ENCODE measurements at regions not wholly inside any gene's neighbourhood (a gene's known extent, or its start where the extent isn't known, plus 50 kb on each side); places are given as distances from the start of the nearest gene placed in this dataset.

DNA sequence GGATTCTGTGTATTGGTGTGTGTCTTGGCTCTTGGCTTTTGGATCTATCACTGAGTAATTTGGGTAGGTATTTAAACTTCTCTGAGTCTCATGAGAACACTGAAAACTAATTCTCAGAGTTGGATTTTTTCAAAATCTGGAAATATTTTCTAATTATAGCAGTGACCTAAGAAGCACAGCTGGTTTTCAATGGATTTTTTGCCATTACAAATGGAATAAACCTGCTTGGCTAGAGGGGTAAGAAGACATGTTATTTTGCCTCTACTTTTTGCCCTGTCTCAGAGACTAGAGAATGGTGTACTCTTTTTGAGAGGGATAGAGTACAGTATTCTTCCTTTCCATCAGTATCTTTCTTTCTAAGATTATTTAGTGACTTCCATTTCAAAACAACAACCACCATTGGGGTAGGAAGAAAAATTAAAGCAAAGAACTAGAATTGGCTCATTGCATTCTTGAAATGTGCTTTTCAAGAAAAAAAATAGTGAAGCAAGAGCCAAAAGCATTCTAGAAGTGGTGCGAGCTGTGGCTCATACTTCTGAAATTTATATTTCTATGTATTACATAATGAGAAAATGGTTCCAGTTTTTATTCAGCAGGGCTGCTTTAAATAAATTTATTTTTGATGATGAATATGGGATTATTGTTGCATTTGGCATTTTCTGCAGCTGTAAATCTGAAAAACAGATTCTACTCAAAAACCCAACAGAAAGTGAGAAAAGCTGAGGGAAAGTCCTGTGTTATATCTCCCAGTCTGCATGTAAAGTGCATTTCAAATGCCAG is 850.2 kb upstream of the SLIT2 start:
- Histone ChIP-seq H2AFZ (ENCODE audit: low read length, unreplicated experiment) (no peak overlapping the region), H3K4me3 (ENCODE audit: low read depth, low read length) (no peak overlapping the region), H3K27ac (ENCODE audit: low read depth, low read length) (no peak overlapping the region), H3K4me1 (ENCODE audit: control insufficient read depth, insufficient read depth, low read length, unreplicated experiment) (peaks cover 4% of the 10 kb centered on the region), H3K27me3 (ENCODE audit: insufficient read depth, low read length) (no peaks in the 10 kb centered on the region), H3K79me2 (ENCODE audit: control insufficient read depth, insufficient read depth, low read length, unreplicated experiment) (no peaks in the 10 kb centered on the region), H3K36me3 (ENCODE audit: insufficient read depth, low read length) (no peaks in the 10 kb centered on the region)

DNA sequence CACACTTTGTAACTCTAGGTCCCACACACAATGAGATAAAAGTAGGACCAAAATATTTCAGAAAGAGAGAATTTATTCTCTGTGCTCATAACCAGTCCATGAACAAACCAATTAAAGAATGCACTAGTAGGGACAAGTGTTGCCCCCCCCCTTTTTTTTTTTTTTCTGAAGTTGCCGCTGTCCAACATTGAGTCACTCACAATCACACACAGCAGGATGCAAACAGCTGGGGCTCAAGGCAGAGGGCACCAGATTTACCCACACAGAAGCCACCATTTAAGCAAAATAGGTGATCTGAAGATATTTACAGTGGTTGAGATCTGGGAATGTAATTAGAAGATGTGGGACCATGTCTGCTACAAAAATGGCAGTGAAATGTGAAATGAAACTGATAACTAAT is 850.9 kb upstream of the SLIT2 start:
- peaks cover 4% of the 10 kb centered on the region for H3K4me1 ChIP-seq (ENCODE audit: control insufficient read depth, insufficient read depth, low read length, unreplicated experiment)

DNA sequence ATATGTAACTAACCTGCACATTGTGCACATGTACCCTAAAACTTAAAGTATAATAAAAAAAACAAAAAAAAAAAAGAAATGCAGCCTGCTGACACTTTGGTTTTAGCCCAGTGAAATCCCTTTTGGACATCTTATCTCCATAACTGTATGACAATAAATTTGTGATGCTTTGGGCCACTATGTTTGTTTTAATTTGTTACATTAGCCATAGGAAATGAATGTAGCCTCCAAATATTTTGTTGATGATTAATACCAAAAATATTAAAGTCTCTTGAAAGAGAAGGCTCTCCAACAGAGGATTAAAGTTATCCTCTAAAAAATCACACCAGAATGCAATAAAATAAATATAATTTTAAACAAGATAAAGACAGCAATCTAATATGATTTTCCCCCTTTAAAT is 852.7 kb upstream of the SLIT2 start:
- Histone ChIP-seq H2AFZ (ENCODE audit: low read length, unreplicated experiment) (no peak overlapping the region), H3K27ac (ENCODE audit: low read depth, low read length) (peak overlapping the region; percentile 49; the same call in 1 of the 2 replicates), H3K79me2 (ENCODE audit: control insufficient read depth, insufficient read depth, low read length, unreplicated experiment) (no peaks in the 10 kb centered on the region)

More for the DNA sequence above, 850.9 kb upstream of the SLIT2 start:
- Histone ChIP-seq H3K79me2 (ENCODE audit: control insufficient read depth, insufficient read depth, low read length, unreplicated experiment) (no peaks in the 10 kb centered on the region), H3K36me3 (ENCODE audit: insufficient read depth, low read length) (no peaks in the 10 kb centered on the region), H3K4me3 (ENCODE audit: low read depth, low read length) (no peak overlapping the region), H3K27ac (ENCODE audit: low read depth, low read length) (no peak overlapping the region), H2AFZ (ENCODE audit: low read length, unreplicated experiment) (no peak overlapping the region), H3K27me3 (ENCODE audit: insufficient read depth, low read length) (no peaks in the 10 kb centered on the region)

DNA sequence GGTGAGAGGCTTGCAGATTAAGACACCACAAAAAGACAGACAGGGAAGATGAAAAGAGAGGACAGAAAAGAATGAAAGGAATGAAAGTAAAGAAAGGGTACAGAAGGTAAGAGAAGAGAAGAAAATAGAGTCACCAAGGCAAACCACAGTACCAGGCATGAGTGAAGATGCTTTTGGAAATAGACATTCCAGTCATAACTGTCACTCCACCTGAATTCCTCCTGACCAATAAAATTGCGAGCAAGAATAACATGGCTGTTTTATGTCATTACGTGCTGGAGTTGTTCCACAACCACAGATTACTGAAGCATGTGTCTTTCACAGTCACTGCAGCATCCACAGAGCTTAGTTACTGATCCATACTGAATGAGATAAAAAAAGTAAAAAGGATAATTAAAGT is 864.9 kb upstream of the SLIT2 start:
- H3K79me2 ChIP-seq (ENCODE audit: control insufficient read depth, insufficient read depth, low read length, unreplicated experiment), result no peaks in the 10 kb centered on the region
- H3K4me3 ChIP-seq (ENCODE audit: low read depth, low read length), result no peak overlapping the region
- H3K36me3 ChIP-seq (ENCODE audit: insufficient read depth, low read length), result no peaks in the 10 kb centered on the region
- H3K4me1 ChIP-seq (ENCODE audit: control insufficient read depth, insufficient read depth, low read length, unreplicated experiment), result peaks cover 13% of the 10 kb centered on the region
- H3K27ac ChIP-seq (ENCODE audit: low read depth, low read length), result no peak overlapping the region
- H2AFZ ChIP-seq (ENCODE audit: low read length, unreplicated experiment), result no peak overlapping the region
- H3K27me3 ChIP-seq (ENCODE audit: insufficient read depth, low read length), result no peaks in the 10 kb centered on the region

More for the DNA sequence above, 852.7 kb upstream of the SLIT2 start:
- Histone ChIP-seq H3K36me3 (ENCODE audit: insufficient read depth, low read length) (no peaks in the 10 kb centered on the region), H3K4me1 (ENCODE audit: control insufficient read depth, insufficient read depth, low read length, unreplicated experiment) (peaks cover 4% of the 10 kb centered on the region), H3K27me3 (ENCODE audit: insufficient read depth, low read length) (no peaks in the 10 kb centered on the region), H3K4me3 (ENCODE audit: low read depth, low read length) (no peak overlapping the region)

DNA sequence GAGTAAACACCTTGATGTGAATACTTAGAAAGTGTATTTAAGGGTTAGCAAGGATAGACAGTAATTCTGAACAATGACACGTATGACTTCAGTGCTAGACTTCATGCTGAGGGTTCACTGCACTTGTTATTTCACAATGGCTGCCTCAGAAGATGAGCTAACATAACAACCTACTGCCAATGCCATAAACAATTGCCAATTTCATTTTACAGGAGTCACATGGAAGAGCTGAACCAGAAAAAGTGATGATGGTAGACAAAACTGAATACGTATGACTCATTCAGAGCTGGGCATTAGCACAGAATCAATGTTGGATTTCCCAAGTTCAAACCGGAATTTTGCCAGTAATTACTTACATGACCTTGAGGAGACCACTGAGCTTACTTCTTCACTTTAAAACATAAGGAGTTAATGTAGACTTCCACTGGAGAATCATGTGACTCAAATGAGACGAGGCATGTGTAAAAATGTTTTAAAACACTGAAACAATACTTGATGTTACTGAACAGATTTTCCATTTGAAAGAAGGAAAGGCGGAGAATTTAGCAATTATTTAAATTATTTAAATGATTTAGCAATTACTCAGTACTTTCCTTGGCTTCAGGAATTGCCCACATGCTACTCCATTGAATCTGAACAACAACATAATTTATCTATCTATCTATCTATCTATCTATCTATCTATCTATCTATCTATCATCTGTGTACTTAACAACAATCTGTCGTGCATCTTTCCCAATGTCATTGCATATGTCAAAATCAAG is 868.5 kb upstream of the SLIT2 start:
- Histone ChIP-seq H3K36me3 (ENCODE audit: insufficient read depth, low read length) (no peaks in the 10 kb centered on the region), H2AFZ (ENCODE audit: low read length, unreplicated experiment) (no peak overlapping the region), H3K79me2 (ENCODE audit: control insufficient read depth, insufficient read depth, low read length, unreplicated experiment) (no peaks in the 10 kb centered on the region), H3K27me3 (ENCODE audit: insufficient read depth, low read length) (no peaks in the 10 kb centered on the region), H3K4me1 (ENCODE audit: control insufficient read depth, insufficient read depth, low read length, unreplicated experiment) (peaks cover 32% of the 10 kb centered on the region), H3K4me3 (ENCODE audit: low read depth, low read length) (no peak overlapping the region), H3K27ac (ENCODE audit: low read depth, low read length) (peak overlapping the region; percentile 44)

DNA sequence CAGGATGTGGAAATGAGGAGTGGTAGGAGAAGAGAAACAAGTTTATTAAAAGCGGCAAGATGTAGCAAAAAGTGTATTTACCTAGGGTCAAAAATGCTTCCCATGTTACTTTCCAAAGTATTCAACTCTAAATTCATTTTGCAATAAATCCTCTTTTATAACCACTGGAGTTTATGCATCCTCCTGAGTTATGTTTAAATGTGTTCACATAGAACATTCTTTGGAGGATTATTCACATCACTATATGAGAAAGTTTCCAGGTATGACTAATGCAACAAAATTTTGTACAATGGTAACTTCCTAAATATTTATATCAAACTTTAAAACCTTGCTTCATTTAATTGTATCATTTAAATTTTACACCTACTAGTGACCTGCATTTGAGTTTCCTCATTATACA is 870.6 kb upstream of the SLIT2 start:
- no peaks in the 10 kb centered on the region for H3K79me2 ChIP-seq (ENCODE audit: control insufficient read depth, insufficient read depth, low read length, unreplicated experiment)

DNA sequence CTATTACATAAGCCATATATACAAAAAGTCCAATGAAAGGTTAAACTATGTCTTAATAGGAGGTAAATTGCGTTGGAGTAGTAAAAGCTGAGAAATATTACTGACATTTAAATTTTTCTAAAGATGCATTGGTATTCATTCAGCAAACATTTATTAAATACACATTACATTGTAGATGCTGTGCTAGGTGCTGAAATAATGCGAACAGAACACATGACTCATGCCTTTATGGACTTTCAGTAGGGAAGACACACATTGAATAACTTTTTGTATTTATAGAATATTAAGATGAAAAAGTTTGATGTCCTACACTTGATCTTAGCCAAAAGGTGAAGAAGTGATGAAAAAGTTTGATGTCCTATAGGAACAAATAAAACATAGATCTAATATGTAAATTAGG is 871.1 kb upstream of the SLIT2 start:
- H3K27me3 ChIP-seq (ENCODE audit: insufficient read depth, low read length), result no peaks in the 10 kb centered on the region
- peak overlapping the region; percentile 44; the same call in 1 of the 2 replicates for H3K4me3 ChIP-seq (ENCODE audit: low read depth, low read length)
- peak overlapping the region; percentile 9 for H2AFZ ChIP-seq (ENCODE audit: low read length, unreplicated experiment)
- peak overlapping the region; percentile 91 for H3K27ac ChIP-seq (ENCODE audit: low read depth, low read length)
- H3K36me3 ChIP-seq (ENCODE audit: insufficient read depth, low read length), result no peaks in the 10 kb centered on the region
- H3K79me2 ChIP-seq (ENCODE audit: control insufficient read depth, insufficient read depth, low read length, unreplicated experiment), result no peaks in the 10 kb centered on the region
- peaks cover 34% of the 10 kb centered on the region for H3K4me1 ChIP-seq (ENCODE audit: control insufficient read depth, insufficient read depth, low read length, unreplicated experiment)

More for the DNA sequence above, 870.6 kb upstream of the SLIT2 start:
- H3K4me3 ChIP-seq (ENCODE audit: low read depth, low read length), result peak overlapping the region; percentile 44; the same call in 1 of the 2 replicates
- H3K36me3 ChIP-seq (ENCODE audit: insufficient read depth, low read length), result no peaks in the 10 kb centered on the region
- H3K27me3 ChIP-seq (ENCODE audit: insufficient read depth, low read length), result no peaks in the 10 kb centered on the region
- H3K4me1 ChIP-seq (ENCODE audit: control insufficient read depth, insufficient read depth, low read length, unreplicated experiment), result peaks cover 32% of the 10 kb centered on the region
- H2AFZ ChIP-seq (ENCODE audit: low read length, unreplicated experiment), result no peak overlapping the region
- H3K27ac ChIP-seq (ENCODE audit: low read depth, low read length), result peak overlapping the region; percentile 91

DNA sequence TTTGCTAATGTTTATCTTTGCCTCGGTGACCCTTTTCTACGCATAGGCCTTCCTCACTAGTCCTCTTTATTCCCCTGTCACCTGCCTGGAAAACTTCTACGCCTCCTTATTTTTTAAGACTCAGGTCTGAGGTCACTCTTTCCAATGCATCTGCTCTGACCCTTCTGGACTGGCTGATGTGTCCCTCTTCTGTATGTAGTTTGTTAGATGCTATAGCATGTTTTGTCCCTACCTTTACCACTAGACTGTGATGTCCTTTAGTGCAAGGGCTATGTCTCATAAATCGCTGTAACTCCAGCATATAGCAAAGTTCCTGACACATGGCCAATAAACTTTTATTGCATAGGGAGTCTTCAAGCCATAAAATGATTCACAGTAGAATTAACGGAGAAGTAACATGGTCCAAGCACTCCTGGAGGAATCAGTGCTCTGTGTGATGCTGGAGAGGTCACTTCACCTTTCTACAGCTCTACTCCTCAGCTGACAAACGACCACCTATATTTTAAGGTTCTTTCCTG is 872.5 kb upstream of the SLIT2 start:
- Histone ChIP-seq H3K27me3 (ENCODE audit: insufficient read depth, low read length) (no peaks in the 10 kb centered on the region), H2AFZ (ENCODE audit: low read length, unreplicated experiment) (no peak overlapping the region), H3K36me3 (ENCODE audit: insufficient read depth, low read length) (no peaks in the 10 kb centered on the region), H3K4me3 (ENCODE audit: low read depth, low read length) (no peak overlapping the region), H3K27ac (ENCODE audit: low read depth, low read length) (no peak overlapping the region), H3K4me1 (ENCODE audit: control insufficient read depth, insufficient read depth, low read length, unreplicated experiment) (peaks cover 39% of the 10 kb centered on the region), H3K79me2 (ENCODE audit: control insufficient read depth, insufficient read depth, low read length, unreplicated experiment) (no peaks in the 10 kb centered on the region)

DNA sequence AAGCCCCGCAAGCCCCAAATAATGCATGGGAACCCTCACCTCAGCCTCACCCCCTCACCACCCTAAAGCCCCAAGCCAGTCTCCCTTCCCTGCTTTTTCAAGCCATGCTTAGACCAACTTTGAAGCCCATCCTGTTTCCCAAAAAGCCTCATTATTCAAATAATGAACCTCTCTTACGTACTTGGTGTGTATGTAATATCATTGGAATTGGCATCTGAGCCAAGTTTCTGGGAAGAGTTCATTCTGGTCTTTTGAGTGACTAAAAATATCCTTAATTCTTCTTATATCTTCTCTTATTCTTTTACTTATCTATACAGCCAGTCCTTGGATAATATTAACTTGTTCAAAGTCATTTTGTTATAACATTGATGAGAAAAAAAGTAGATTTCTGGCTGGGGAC is 875.8 kb upstream of the SLIT2 start:
- Histone ChIP-seq H3K4me1 (ENCODE audit: control insufficient read depth, insufficient read depth, low read length, unreplicated experiment) (peaks cover 17% of the 10 kb centered on the region), H3K27me3 (ENCODE audit: insufficient read depth, low read length) (no peaks in the 10 kb centered on the region), H3K27ac (ENCODE audit: low read depth, low read length) (no peak overlapping the region), H3K79me2 (ENCODE audit: control insufficient read depth, insufficient read depth, low read length, unreplicated experiment) (no peaks in the 10 kb centered on the region), H3K36me3 (ENCODE audit: insufficient read depth, low read length) (no peaks in the 10 kb centered on the region), H3K4me3 (ENCODE audit: low read depth, low read length) (no peak overlapping the region), H2AFZ (ENCODE audit: low read length, unreplicated experiment) (no peak overlapping the region)

DNA sequence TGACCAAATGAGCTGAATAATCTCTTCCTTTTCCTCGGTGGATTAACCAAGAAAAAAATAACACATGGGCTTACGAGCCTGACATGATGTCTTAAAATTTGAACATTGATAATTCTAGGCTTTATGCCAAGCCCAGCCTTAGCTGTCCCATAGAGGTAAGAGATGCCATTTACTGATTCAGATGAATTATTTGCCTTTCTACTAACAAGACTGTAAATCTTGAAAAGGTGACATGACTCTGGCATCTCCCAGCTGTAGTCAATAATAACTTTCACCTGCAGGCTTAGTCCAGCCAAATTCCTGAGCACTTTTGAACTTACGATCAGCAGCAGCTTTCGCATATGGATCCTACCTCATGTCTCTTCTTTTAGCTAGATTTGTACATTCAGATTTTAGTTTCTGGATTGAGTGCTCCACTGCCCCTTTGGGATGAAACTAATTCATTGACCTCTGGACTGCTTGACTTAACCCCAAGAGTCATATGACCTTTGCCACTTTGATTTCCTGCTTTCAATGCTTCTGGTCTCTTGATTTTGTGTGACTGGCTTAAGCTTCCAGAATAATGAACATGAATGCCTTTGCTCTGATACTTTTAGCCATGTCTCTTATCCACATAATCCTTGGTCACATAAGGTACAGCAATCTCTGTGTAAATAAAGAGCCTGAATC is 876.4 kb upstream of the SLIT2 start:
- Histone ChIP-seq H3K4me1 (ENCODE audit: control insufficient read depth, insufficient read depth, low read length, unreplicated experiment) (peaks cover 11% of the 10 kb centered on the region), H3K79me2 (ENCODE audit: control insufficient read depth, insufficient read depth, low read length, unreplicated experiment) (no peaks in the 10 kb centered on the region), H3K36me3 (ENCODE audit: insufficient read depth, low read length) (no peaks in the 10 kb centered on the region), H3K27ac (ENCODE audit: low read depth, low read length) (no peak overlapping the region), H2AFZ (ENCODE audit: low read length, unreplicated experiment) (no peak overlapping the region), H3K27me3 (ENCODE audit: insufficient read depth, low read length) (no peaks in the 10 kb centered on the region), H3K4me3 (ENCODE audit: low read depth, low read length) (no peak overlapping the region)

Data from ACC112 (cell line).